HepG2 (cell line): ENCODE measurements at regions not wholly inside any gene's neighbourhood (a gene's known extent, or its start where the extent isn't known, plus 50 kb on each side); places are given as distances from the start of the nearest gene placed in this dataset.

ENCODE experiments used
- ATRX ChIP-seq: sonication (generic); formaldehyde crosslinking; IDR thresholded peaks from 2 replicates; pipeline ENCODE4 v1.4.0; 2020; ENCODE audit warnings: missing genetic modification reagents, borderline replicate concordance
- CBFB ChIP-seq: sonication (generic); formaldehyde crosslinking; IDR thresholded peaks from 2 replicates; pipeline ENCODE4 v1.4.0; 2020; ENCODE audit warnings: missing genetic modification reagents
- CHD4 ChIP-seq: fragments of 200-600 bp; sonication (generic); IDR thresholded peaks from 2 replicates; pipeline ENCODE4 v1.7.0; 2017; ENCODE audit warnings: mild to moderate bottlenecking, low read length, borderline replicate concordance
- HMGA1 ChIP-seq: sonication (generic); formaldehyde crosslinking; conservative IDR thresholded peaks from 2 replicates; pipeline ENCODE4 v1.4.0; 2020; ENCODE audit warnings: missing genetic modification reagents
- HOXA9 ChIP-seq: sonication (generic); formaldehyde crosslinking; IDR thresholded peaks from 2 replicates; pipeline ENCODE4 v1.8.1; 2022; ENCODE audit warnings: missing genetic modification reagents, mild to moderate bottlenecking, moderate library complexity, borderline replicate concordance
- KLF6 ChIP-seq: IDR thresholded peaks from 2 replicates; pipeline ENCODE4 v1.8.0; 2016; ENCODE audit warnings: missing biosample characterization, missing genetic modification reagents
- MTA1 ChIP-seq: sonication (generic); formaldehyde crosslinking; IDR thresholded peaks from 2 replicates; pipeline ENCODE4 v1.4.0; 2020; ENCODE audit warnings: missing genetic modification reagents, mild to moderate bottlenecking, borderline replicate concordance
- NR2C2 ChIP-seq: sonication (generic); formaldehyde crosslinking; IDR thresholded peaks from 2 replicates; pipeline ENCODE4 v1.4.0; 2020; ENCODE audit warnings: missing genetic modification reagents, mild to moderate bottlenecking, moderate library complexity, borderline replicate concordance
- NR2F2 ChIP-seq: IDR thresholded peaks from 2 replicates; pipeline ENCODE4 v1.6.1; 2012; ENCODE audit warnings: low read depth, inconsistent platforms, borderline replicate concordance
- PHB2 ChIP-seq: fragments of 450-650 bp; IDR thresholded peaks from 2 replicates; pipeline ENCODE4 v1.6.1; 2018; ENCODE audit not compliant: partially characterized antibody
- PRMT3 ChIP-seq: sonication (generic); formaldehyde crosslinking; IDR thresholded peaks from 2 replicates; pipeline ENCODE4 v1.8.1; 2022; ENCODE audit warnings: low read depth, mild to moderate bottlenecking, moderate library complexity, missing genetic modification reagents, borderline replicate concordance
- SAFB2 ChIP-seq: sonication (generic); formaldehyde crosslinking; IDR thresholded peaks from 2 replicates; pipeline ENCODE4 v1.5.1; 2020; ENCODE audit warnings: missing genetic modification reagents, low read depth, mild to moderate bottlenecking, borderline replicate concordance
- YY1 ChIP-seq: IDR thresholded peaks from 2 replicates; pipeline ENCODE4 v1.6.1; 2011; ENCODE audit warnings: low read length, low read depth, moderate library complexity, mild to moderate bottlenecking; ENCODE audit not compliant: insufficient read depth, insufficient replicate concordance
- ZNF256 ChIP-seq: sonication (generic); formaldehyde crosslinking; conservative IDR thresholded peaks from 2 replicates; pipeline ENCODE4 v1.4.0; 2020; ENCODE audit warnings: missing genetic modification reagents
- ZNF264 ChIP-seq: sonication (generic); formaldehyde crosslinking; IDR thresholded peaks from 2 replicates; pipeline ENCODE4 v1.4.0; 2020; ENCODE audit warnings: missing genetic modification reagents
- ZNF343 ChIP-seq: sonication (generic); formaldehyde crosslinking; IDR thresholded peaks from 2 replicates; pipeline ENCODE4 v1.4.0; 2020; ENCODE audit warnings: mild to moderate bottlenecking, missing genetic modification reagents
- ZNF619 ChIP-seq: sonication (generic); formaldehyde crosslinking; IDR thresholded peaks from 2 replicates; pipeline ENCODE4 v1.4.0; 2020; ENCODE audit warnings: mild to moderate bottlenecking, missing genetic modification reagents
- ZNF747 ChIP-seq: sonication (generic); formaldehyde crosslinking; IDR thresholded peaks from 2 replicates; pipeline ENCODE4 v1.8.1; 2023; ENCODE audit warnings: missing genetic modification reagents, mild to moderate bottlenecking, borderline replicate concordance
- ZNF766 ChIP-seq: sonication (generic); formaldehyde crosslinking; IDR thresholded peaks from 2 replicates; pipeline ENCODE4 v1.5.0; 2020; ENCODE audit warnings: missing genetic modification reagents, borderline replicate concordance
- ZNF788 ChIP-seq: sonication (generic); formaldehyde crosslinking; IDR thresholded peaks from 2 replicates; pipeline ENCODE4 v1.5.0; 2020; ENCODE audit warnings: mild to moderate bottlenecking, missing genetic modification reagents, borderline replicate concordance
- ZNF850 ChIP-seq: sonication (generic); formaldehyde crosslinking; conservative IDR thresholded peaks from 2 replicates; pipeline ENCODE4 v1.9.0; 2021; ENCODE audit warnings: mild to moderate bottlenecking, missing genetic modification reagents
- ZSCAN29 ChIP-seq: sonication (generic); formaldehyde crosslinking; conservative IDR thresholded peaks from 2 replicates; pipeline ENCODE4 v1.4.0; 2020; ENCODE audit warnings: mild to moderate bottlenecking, missing genetic modification reagents
- TF ChIP-seq, protein P1 (sequence below): sonication (generic); formaldehyde crosslinking; IDR thresholded peaks from 2 replicates; pipeline ENCODE4 v1.4.0; 2020; ENCODE audit warnings: low read depth, mild to moderate bottlenecking, missing genetic modification reagents
- TF ChIP-seq, protein P2 (sequence below): sonication (generic); formaldehyde crosslinking; IDR thresholded peaks from 2 replicates; pipeline ENCODE4 v1.4.0; 2020; ENCODE audit warnings: missing genetic modification reagents
- TF ChIP-seq, protein P3 (sequence below): sonication (generic); formaldehyde crosslinking; IDR thresholded peaks from 2 replicates; pipeline ENCODE4 v1.4.0; 2020; ENCODE audit warnings: missing genetic modification reagents

DNA sequence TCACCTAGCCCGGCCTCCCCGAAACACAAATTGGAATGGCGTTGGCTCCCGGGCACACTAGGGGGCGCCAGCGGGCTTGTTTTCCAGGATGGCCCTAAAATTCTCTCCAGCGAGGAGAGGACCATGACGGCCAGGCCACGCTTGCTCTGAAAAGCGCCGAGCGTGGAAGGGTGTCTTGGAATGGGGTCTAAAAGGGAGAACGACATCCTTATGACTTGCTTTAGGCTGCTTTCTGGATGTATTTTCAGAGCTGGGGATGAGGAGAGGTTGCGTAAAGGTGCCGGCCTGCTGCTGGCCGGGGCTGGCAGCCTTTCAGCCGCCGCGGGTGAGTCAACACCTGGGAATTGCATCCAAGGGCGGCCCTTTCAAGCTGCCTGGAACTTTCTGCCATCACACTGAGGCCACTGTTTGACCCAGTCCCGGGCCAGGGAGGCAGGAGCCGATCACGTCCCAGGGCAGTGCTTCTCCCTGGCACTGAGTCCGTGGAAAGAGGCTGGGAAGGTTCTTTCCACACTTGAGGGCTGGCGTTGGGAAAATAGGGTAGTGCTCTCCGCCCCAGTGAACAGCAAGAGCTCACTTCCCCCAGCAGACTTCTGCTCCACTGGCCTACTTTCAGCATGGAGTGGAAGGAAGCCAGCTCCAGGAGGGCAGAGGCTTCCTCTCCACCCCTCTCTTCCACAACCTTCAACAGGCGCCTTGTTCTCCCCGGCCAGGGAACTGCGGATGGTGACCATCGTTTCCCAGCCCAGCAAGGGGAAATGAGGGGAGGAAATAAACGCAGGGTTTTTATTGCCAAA, 216.2 kb downstream of the TTC8 start (continued):
- TF ChIP-seq ZNF747 (CRISPR knock-in tag) (no peak; the same call in 1 of the 2 replicates), CBFB (CRISPR knock-in tag) (no peak), CHD4 (no peak), KLF6 (no peak), ZNF619 (CRISPR knock-in tag) (no peak), NR2C2 (CRISPR knock-in tag) (peak; percentile 50; the same call in 1 of the 2 replicates), ZNF256 (peak; percentile 76; the same call in 1 of the 2 replicates), ZNF766 (0 out of 2 replicates have a peak, but pooled peaks have one; percentile 34), ZNF850 (no peak), NR2F2 (no peak; the same call in 1 of the 2 replicates), ZNF343 (no peak), ZNF788 (CRISPR knock-in tag) (no peak), YY1 (peak; percentile 23), ATRX (no peak), HMGA1 (no peak), PHB2 (no peak), ZSCAN29 (0 out of 2 replicates have a peak, but pooled peaks have one; percentile 20), PRMT3 (CRISPR knock-in tag) (0 out of 2 replicates have a peak, but pooled peaks have one; percentile 31), MTA1 (CRISPR knock-in tag) (peak; percentile 73), HOXA9 (CRISPR knock-in tag) (no peak), ZNF264 (CRISPR knock-in tag) (no peak), SAFB2 (CRISPR knock-in tag) (no peak)
- TF ChIP-seq, protein P1, sequence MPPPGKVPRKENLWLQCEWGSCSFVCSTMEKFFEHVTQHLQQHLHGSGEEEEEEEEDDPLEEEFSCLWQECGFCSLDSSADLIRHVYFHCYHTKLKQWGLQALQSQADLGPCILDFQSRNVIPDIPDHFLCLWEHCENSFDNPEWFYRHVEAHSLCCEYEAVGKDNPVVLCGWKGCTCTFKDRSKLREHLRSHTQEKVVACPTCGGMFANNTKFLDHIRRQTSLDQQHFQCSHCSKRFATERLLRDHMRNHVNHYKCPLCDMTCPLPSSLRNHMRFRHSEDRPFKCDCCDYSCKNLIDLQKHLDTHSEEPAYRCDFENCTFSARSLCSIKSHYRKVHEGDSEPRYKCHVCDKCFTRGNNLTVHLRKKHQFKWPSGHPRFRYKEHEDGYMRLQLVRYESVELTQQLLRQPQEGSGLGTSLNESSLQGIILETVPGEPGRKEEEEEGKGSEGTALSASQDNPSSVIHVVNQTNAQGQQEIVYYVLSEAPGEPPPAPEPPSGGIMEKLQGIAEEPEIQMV (CRISPR knock-in tag), result 0 out of 2 replicates have a peak, but pooled peaks have one; percentile 53
- TF ChIP-seq, protein P2, sequence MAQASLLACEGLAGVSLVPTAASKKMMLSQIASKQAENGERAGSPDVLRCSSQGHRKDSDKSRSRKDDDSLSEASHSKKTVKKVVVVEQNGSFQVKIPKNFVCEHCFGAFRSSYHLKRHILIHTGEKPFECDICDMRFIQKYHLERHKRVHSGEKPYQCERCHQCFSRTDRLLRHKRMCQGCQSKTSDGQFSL (CRISPR knock-in tag), result no peak
- TF ChIP-seq, protein P3, sequence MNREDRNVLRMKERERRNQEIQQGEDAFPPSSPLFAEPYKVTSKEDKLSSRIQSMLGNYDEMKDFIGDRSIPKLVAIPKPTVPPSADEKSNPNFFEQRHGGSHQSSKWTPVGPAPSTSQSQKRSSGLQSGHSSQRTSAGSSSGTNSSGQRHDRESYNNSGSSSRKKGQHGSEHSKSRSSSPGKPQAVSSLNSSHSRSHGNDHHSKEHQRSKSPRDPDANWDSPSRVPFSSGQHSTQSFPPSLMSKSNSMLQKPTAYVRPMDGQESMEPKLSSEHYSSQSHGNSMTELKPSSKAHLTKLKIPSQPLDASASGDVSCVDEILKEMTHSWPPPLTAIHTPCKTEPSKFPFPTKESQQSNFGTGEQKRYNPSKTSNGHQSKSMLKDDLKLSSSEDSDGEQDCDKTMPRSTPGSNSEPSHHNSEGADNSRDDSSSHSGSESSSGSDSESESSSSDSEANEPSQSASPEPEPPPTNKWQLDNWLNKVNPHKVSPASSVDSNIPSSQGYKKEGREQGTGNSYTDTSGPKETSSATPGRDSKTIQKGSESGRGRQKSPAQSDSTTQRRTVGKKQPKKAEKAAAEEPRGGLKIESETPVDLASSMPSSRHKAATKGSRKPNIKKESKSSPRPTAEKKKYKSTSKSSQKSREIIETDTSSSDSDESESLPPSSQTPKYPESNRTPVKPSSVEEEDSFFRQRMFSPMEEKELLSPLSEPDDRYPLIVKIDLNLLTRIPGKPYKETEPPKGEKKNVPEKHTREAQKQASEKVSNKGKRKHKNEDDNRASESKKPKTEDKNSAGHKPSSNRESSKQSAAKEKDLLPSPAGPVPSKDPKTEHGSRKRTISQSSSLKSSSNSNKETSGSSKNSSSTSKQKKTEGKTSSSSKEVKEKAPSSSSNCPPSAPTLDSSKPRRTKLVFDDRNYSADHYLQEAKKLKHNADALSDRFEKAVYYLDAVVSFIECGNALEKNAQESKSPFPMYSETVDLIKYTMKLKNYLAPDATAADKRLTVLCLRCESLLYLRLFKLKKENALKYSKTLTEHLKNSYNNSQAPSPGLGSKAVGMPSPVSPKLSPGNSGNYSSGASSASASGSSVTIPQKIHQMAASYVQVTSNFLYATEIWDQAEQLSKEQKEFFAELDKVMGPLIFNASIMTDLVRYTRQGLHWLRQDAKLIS (CRISPR knock-in tag), result 0 out of 2 replicates have a peak, but pooled peaks have one; percentile 51
